A549 (cell line): ENCODE measurements at regions not wholly inside any gene's neighbourhood (a gene's known extent, or its start where the extent isn't known, plus 50 kb on each side); places are given as distances from the start of the nearest gene placed in this dataset.

Experiments used
- ATOH8 ChIP-seq: fragments of 250-450 bp; sonication (Bioruptor Pico); IDR thresholded peaks from 2 replicates; pipeline ENCODE4 v1.5.0; 2020; ENCODE audit warnings: low read depth, mild to moderate bottlenecking, moderate library complexity
- BCL3 ChIP-seq: fragments of >200 bp; sonication (Bioruptor Twin); formaldehyde crosslinking; IDR thresholded peaks from 3 replicates; pipeline ENCODE4 v1.6.1; 2016
- CTCF ChIP-seq: fragments of >200 bp; sonication (Bioruptor Twin); formaldehyde crosslinking; IDR thresholded peaks from 3 replicates; pipeline ENCODE4 v1.5.1; 2016
- EP300 ChIP-seq, 2 experiments: fragments of >200 bp; sonication (Bioruptor Twin); formaldehyde crosslinking; IDR thresholded peaks; 2 replicates in 1 of 2; 3 replicates in 1 of 2; pipeline ENCODE4 v1.6.1; 2016 to 2017
- MYC ChIP-seq: IDR thresholded peaks from 2 replicates; pipeline ENCODE4 v1.6.1; 2012; ENCODE audit warnings: mild to moderate bottlenecking, inconsistent platforms, low read length, improper control_type of control experiment, borderline replicate concordance
- PBX3 ChIP-seq: IDR thresholded peaks from 2 replicates; pipeline ENCODE4 v1.6.1; 2012

GRCh38 chr5:164972973-164973372 lies 1467.6 kb downstream of the MAT2B start:
- no peak for TF ChIP-seq BCL3
- no peak for TF ChIP-seq CTCF
- TF ChIP-seq ATOH8 (CRISPR knock-in tag), result no peak
- no peak for TF ChIP-seq MYC
- TF ChIP-seq PBX3, result no peak
- TF ChIP-seq EP300 (IDR thresholded peaks at IDR 0.05), result no peak
